Parathyroid adenoma (tissue), 2 donors: ENCODE measurements at regions not wholly inside any gene's neighbourhood (a gene's known extent, or its start where the extent isn't known, plus 50 kb on each side); places are given as distances from the start of the nearest gene placed in this dataset.

ENCODE experiments used
- H2AFZ ChIP-seq: fragments of 300-600 bp; sonication (generic); one replicate; pipeline ENCODE4 v1.7.0; 2017; ENCODE audit warnings: antibody characterized with exemption, mild to moderate bottlenecking
- H3K27ac ChIP-seq: fragments of 300-600 bp; sonication (generic); one replicate; pipeline ENCODE4 v1.7.0; 2017
- H3K27me3 ChIP-seq: fragments of 300-600 bp; sonication (generic); one replicate; pipeline ENCODE4 v1.7.0; 2017; ENCODE audit warnings: low read length; ENCODE audit not compliant: control insufficient read depth, insufficient read depth
- H3K36me3 ChIP-seq: fragments of 300-600 bp; sonication (generic); one replicate; pipeline ENCODE4 v1.7.0; 2017; ENCODE audit warnings: low read length; ENCODE audit not compliant: control insufficient read depth, insufficient read depth
- H3K4me1 ChIP-seq: fragments of 300-600 bp; sonication (generic); one replicate; pipeline ENCODE4 v1.7.0; 2017; ENCODE audit warnings: control low read depth
- H3K4me2 ChIP-seq: fragments of 300-600 bp; sonication (generic); one replicate; pipeline ENCODE4 v1.7.0; 2017; ENCODE audit warnings: low read length
- H3K4me3 ChIP-seq: fragments of 300-600 bp; sonication (generic); one replicate; pipeline ENCODE4 v1.7.0; 2017; ENCODE audit warnings: low read depth, low read length
- H3K79me2 ChIP-seq: fragments of 300-600 bp; sonication (generic); one replicate; pipeline ENCODE4 v1.7.0; 2017; ENCODE audit warnings: control low read depth
- H3K9ac ChIP-seq: fragments of 300-600 bp; sonication (generic); one replicate; pipeline ENCODE4 v1.7.0; 2017; ENCODE audit warnings: mild to moderate bottlenecking
- H3K9me3 ChIP-seq: fragments of 300-600 bp; sonication (generic); one replicate; pipeline ENCODE4 v1.7.0; 2017; ENCODE audit warnings: low read length; ENCODE audit not compliant: control insufficient read depth
- TF ChIP-seq, protein P1 (sequence below): fragments of 300-600 bp; sonication (generic); IDR thresholded peaks from one replicate; pipeline ENCODE4 v1.7.0; 2017; ENCODE audit warnings: antibody characterized with exemption, mild to moderate bottlenecking
- donor health status: primary hyperparathyroidism.

- Histone ChIP-seq H3K27me3 (no peaks in the 10 kb centered on the region), H2AFZ (no peak overlapping the region), H3K27ac (no peak overlapping the region), H3K4me2 (no peak overlapping the region), H3K4me1 (no peaks in the 10 kb centered on the region), H3K36me3 (no peaks in the 10 kb centered on the region), H3K79me2 (no peaks in the 10 kb centered on the region), H3K9ac (no peak overlapping the region), H3K9me3 (no peaks in the 10 kb centered on the region), H3K4me3 (no peak overlapping the region)
- TF ChIP-seq, protein P1, sequence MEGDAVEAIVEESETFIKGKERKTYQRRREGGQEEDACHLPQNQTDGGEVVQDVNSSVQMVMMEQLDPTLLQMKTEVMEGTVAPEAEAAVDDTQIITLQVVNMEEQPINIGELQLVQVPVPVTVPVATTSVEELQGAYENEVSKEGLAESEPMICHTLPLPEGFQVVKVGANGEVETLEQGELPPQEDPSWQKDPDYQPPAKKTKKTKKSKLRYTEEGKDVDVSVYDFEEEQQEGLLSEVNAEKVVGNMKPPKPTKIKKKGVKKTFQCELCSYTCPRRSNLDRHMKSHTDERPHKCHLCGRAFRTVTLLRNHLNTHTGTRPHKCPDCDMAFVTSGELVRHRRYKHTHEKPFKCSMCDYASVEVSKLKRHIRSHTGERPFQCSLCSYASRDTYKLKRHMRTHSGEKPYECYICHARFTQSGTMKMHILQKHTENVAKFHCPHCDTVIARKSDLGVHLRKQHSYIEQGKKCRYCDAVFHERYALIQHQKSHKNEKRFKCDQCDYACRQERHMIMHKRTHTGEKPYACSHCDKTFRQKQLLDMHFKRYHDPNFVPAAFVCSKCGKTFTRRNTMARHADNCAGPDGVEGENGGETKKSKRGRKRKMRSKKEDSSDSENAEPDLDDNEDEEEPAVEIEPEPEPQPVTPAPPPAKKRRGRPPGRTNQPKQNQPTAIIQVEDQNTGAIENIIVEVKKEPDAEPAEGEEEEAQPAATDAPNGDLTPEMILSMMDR, result no peak
Measured at GRCh38 chr13:37460166-37460565, 138.4 kb downstream of the POSTN start.

GRCh38 chr13:37457612-37458011 is 141.0 kb downstream of the POSTN start:
- Histone ChIP-seq H3K4me3 (no peak overlapping the region), H3K9me3 (no peaks in the 10 kb centered on the region), H3K27ac (no peak overlapping the region), H3K4me1 (no peaks in the 10 kb centered on the region), H2AFZ (no peak overlapping the region), H3K27me3 (no peaks in the 10 kb centered on the region), H3K9ac (no peak overlapping the region), H3K36me3 (no peaks in the 10 kb centered on the region), H3K79me2 (no peaks in the 10 kb centered on the region), H3K4me2 (no peak overlapping the region)
- TF ChIP-seq, protein P1, result no peak

- Histone ChIP-seq H3K36me3 (no peaks in the 10 kb centered on the region), H3K9ac (no peak overlapping the region), H2AFZ (no peak overlapping the region), H3K27me3 (no peaks in the 10 kb centered on the region), H3K9me3 (no peaks in the 10 kb centered on the region), H3K79me2 (no peaks in the 10 kb centered on the region), H3K4me2 (no peak overlapping the region), H3K27ac (no peak overlapping the region), H3K4me3 (no peak overlapping the region), H3K4me1 (no peaks in the 10 kb centered on the region)
- TF ChIP-seq, protein P1, result no peak
Measured at GRCh38 chr13:37456506-37456905, 142.1 kb downstream of the POSTN start.

DNA sequence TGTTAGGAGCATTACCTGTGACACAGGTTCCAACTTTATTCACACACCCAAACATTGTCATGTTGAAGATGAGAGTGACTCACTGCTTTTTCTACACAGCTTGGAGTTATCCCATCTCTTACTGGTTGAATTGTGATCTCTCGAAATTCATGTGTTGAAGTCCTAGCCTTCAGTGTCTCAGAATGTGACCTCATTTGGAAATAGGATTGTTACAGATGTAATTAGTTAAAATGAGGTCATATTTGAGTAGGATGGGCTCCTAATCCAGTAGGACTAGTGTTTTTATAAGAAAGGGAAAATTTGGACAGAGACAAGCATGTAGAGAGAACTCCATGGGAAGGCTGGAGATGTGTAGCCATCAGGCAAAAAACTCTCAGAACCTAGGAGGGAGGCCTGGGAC is 142.5 kb downstream of the POSTN start:
- TF ChIP-seq, protein P1, result no peak
- H3K9me3 ChIP-seq, result no peaks in the 10 kb centered on the region
- H3K27me3 ChIP-seq, result no peaks in the 10 kb centered on the region

GRCh38 chr13:37453246-37453645 is 145.3 kb downstream of the POSTN start:
- H3K79me2 ChIP-seq, result no peaks in the 10 kb centered on the region
- no peak overlapping the region for H3K4me3 ChIP-seq
- H3K36me3 ChIP-seq, result no peaks in the 10 kb centered on the region
- H3K4me2 ChIP-seq, result no peak overlapping the region
- no peaks in the 10 kb centered on the region for H3K27me3 ChIP-seq
- H3K9ac ChIP-seq, result no peak overlapping the region
- TF ChIP-seq, protein P1, result no peak
- no peak overlapping the region for H3K27ac ChIP-seq
- H2AFZ ChIP-seq, result no peak overlapping the region
- H3K9me3 ChIP-seq, result no peaks in the 10 kb centered on the region
- H3K4me1 ChIP-seq, result no peaks in the 10 kb centered on the region

More for the DNA sequence above, 142.5 kb downstream of the POSTN start:
- no peaks in the 10 kb centered on the region for H3K36me3 ChIP-seq
- no peaks in the 10 kb centered on the region for H3K4me1 ChIP-seq
- no peak overlapping the region for H3K9ac ChIP-seq
- no peak overlapping the region for H3K4me2 ChIP-seq
- H2AFZ ChIP-seq, result no peak overlapping the region
- no peak overlapping the region for H3K4me3 ChIP-seq
- no peaks in the 10 kb centered on the region for H3K79me2 ChIP-seq
- no peak overlapping the region for H3K27ac ChIP-seq
